Panc1 (cell line): ENCODE measurements at regions not wholly inside any gene's neighbourhood (a gene's known extent, or its start where the extent isn't known, plus 50 kb on each side); places are given as distances from the start of the nearest gene placed in this dataset.

Source experiments
- ATAC-seq: fragments of 200-7000 bp; cut with Tn5 transposase; 2 replicates; pipeline ENCODE4 v1.9.1; 2020; ENCODE audit warnings: mild to moderate bottlenecking, moderate library complexity
- BruUV-seq: library from RNA; stranded (reverse); fragments of 400-500 nt; replicated peaks from 2 replicates; lab custom pipeline; 2021; lab: Mats Ljungman, UMichigan
- CTCF ChIA-PET: fragments of 300-600 bp; sonication (Branson Sonifier 250); formaldehyde crosslinking; loops from one replicate; lab custom pipeline; 2022; ENCODE audit warnings: antibody characterized with exemption; lab: Charles Lee
- POLR2A ChIA-PET: fragments of 300-600 bp; sonication (Branson Sonifier 250); formaldehyde crosslinking; loops from one replicate; lab custom pipeline; 2022; ENCODE audit warnings: antibody characterized with exemption; lab: Charles Lee
- DNase-seq: peaks from one replicate; pipeline ENCODE4 v3.0.0-alpha.2; 2010; ENCODE audit warnings: low read depth, low spot score
- H3K27ac ChIP-seq: 2 replicates; pipeline ENCODE4 v1.5.1; 2011; ENCODE audit warnings: mild to moderate bottlenecking, low read length, inconsistent platforms
- H3K27me3 ChIP-seq: fragments of 200-500 bp; sonication (Bioruptor generic); 2 replicates; pipeline ENCODE4 v1.6.0; 2014; ENCODE audit warnings: low read length, inconsistent platforms; ENCODE audit not compliant: control insufficient read depth, insufficient read depth
- H3K36me3 ChIP-seq: fragments of 200-500 bp; sonication (Bioruptor generic); 2 replicates; pipeline ENCODE4 v1.5.1; 2014; ENCODE audit warnings: inconsistent platforms, mild to moderate bottlenecking, low read length, moderate library complexity; ENCODE audit not compliant: control insufficient read depth, insufficient read depth
- H3K4me1 ChIP-seq: 2 replicates; pipeline ENCODE4 v1.5.1; 2011; ENCODE audit warnings: inconsistent platforms, mild to moderate bottlenecking, low read length, moderate library complexity; ENCODE audit not compliant: control insufficient read depth, insufficient read depth
- H3K4me3 ChIP-seq, 2 experiments: 2 replicates each; pipeline ENCODE4 v1.5.1; 2011 to 2012; ENCODE audit warnings: low read depth in 2 of 2, low read length in 2 of 2, mild to moderate bottlenecking in 2 of 2, inconsistent platforms in 1 of 2, moderate library complexity in 1 of 2
- H3K9me3 ChIP-seq: fragments of 200-500 bp; sonication (Bioruptor generic); 2 replicates; pipeline ENCODE4 v1.5.1; 2014; ENCODE audit warnings: low read depth, mild to moderate bottlenecking, inconsistent platforms, low read length, moderate library complexity; ENCODE audit not compliant: control insufficient read depth, insufficient read depth
- CTCF ChIP-seq: fragments of 450-650 bp; IDR thresholded peaks from 2 replicates; pipeline ENCODE4 v1.5.1; 2017; ENCODE audit warnings: mild to moderate bottlenecking
- POLR2AphosphoS5 ChIP-seq: IDR thresholded peaks from 2 replicates; pipeline ENCODE4 v1.6.1; 2012; ENCODE audit warnings: mild to moderate bottlenecking, low read depth, low read length, moderate library complexity
- REST ChIP-seq, 2 experiments: IDR thresholded peaks; 2 replicates each; pipeline ENCODE4 v1.6.1; 2011 to 2012; ENCODE audit warnings: low read depth in 2 of 2, control low read depth in 1 of 2, low read length in 1 of 2, mild to moderate bottlenecking in 1 of 2, moderate library complexity in 1 of 2; ENCODE audit not compliant: insufficient read depth in 1 of 2
- SIN3A ChIP-seq: IDR thresholded peaks from 2 replicates; pipeline ENCODE4 v1.6.1; 2012; ENCODE audit warnings: low read depth, mild to moderate bottlenecking, low read length, moderate library complexity, borderline replicate concordance; ENCODE audit not compliant: insufficient read depth
- TCF7L2 ChIP-seq: IDR thresholded peaks from 2 replicates; pipeline ENCODE4 v1.6.1; 2011; ENCODE audit warnings: mild to moderate bottlenecking, low read depth, low read length, inconsistent platforms
- in situ Hi-C: cut with HindIII; loops from 2 replicates; pipeline ENCODE4 v1.10.0; 2016; ENCODE audit warnings: low sequenced_read_pairs, low pct_unique_long_range_greater_than_20kb
- intact Hi-C: fragments of 100-400 bp; cut with micrococcal nuclease; formaldehyde crosslinking; loops from one replicate; pipeline ENCODE4 v1.10.0; 2022; ENCODE audit not compliant: unreplicated experiment

DNA sequence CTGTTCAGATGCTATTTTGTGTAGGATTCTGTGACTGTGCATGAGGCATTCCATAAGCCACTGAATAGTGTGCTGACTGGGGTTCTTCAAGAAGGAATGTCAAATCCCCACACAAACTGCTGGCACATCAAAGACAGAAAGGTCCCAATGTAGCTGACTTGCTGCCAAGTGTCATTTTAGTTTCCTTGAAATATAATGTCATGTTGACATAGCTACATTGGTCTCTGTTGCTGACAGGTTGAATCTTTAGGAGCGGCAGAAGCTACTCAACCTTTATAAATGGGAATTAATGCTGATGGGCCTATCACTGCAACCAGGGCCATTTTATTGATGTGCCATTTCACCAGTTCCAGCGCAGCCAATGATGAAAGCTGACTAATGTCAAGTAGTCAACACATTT is 1110.7 kb upstream of the B3GALT2 start:
- no peak for TF ChIP-seq TCF7L2
- no peak for TF ChIP-seq SIN3A
- no peak for TF ChIP-seq REST (IDR thresholded peaks at IDR 0.05; ENCODE audit: insufficient read depth in 1 of 2, low read depth in 2 of 2, low read length in 1 of 2)
- no peak for TF ChIP-seq POLR2AphosphoS5
- no peak for TF ChIP-seq CTCF
- ChIA-PET CTCF (no interaction called here), POLR2A (no interaction called here)
- Histone ChIP-seq H3K27ac (no peak overlapping the region), H3K9me3 (no peaks in the 10 kb centered on the region), H3K36me3 (no peaks in the 10 kb centered on the region), H3K27me3 (no peaks in the 10 kb centered on the region), H3K4me3 (no peak overlapping the region), H3K4me1 (no peaks in the 10 kb centered on the region)
- intact Hi-C loops (no loop called here), in situ Hi-C loops (no loop called here)
- ATAC-seq: no peak
- DNase-seq: no peak
- BruUV-seq: no TSS peak

- no peak for ATAC-seq
These were observed 1109.8 kb upstream of the B3GALT2 start for GRCh38 chr1:194296201-194296600.

More at GRCh38 chr1:194296201-194296600, 1109.8 kb upstream of the B3GALT2 start:
- no peak overlapping the region for H3K4me3 ChIP-seq
- ChIA-PET POLR2A (no interaction called here), CTCF (no interaction called here)
- BruUV-seq: no TSS peak
- no peak for TF ChIP-seq REST (IDR thresholded peaks at IDR 0.05; ENCODE audit: insufficient read depth in 1 of 2, low read depth in 2 of 2, low read length in 1 of 2)
- TF ChIP-seq SIN3A: no peak
- no peak for TF ChIP-seq POLR2AphosphoS5
- no peak for TF ChIP-seq TCF7L2
- no peak for TF ChIP-seq CTCF
- in situ Hi-C loops: no loop called here
- H3K27me3 ChIP-seq: no peaks in the 10 kb centered on the region
- no peaks in the 10 kb centered on the region for H3K9me3 ChIP-seq
- no peaks in the 10 kb centered on the region for H3K4me1 ChIP-seq
- H3K27ac ChIP-seq: no peak overlapping the region
- no peak for DNase-seq
- intact Hi-C loops: no loop called here
- no peaks in the 10 kb centered on the region for H3K36me3 ChIP-seq
